WTC11 (cell line): ENCODE measurements at regions not wholly inside any gene's neighbourhood (a gene's known extent, or its start where the extent isn't known, plus 50 kb on each side); places are given as distances from the start of the nearest gene placed in this dataset.

Experiments used
- CTCF ChIP-seq: fragments of 200-600 bp; IDR thresholded peaks from 2 replicates; pipeline ENCODE4 v1.8.0; 2022; ENCODE audit warnings: antibody characterized with exemption
- E2F5 ChIP-seq: sonication (generic); formaldehyde crosslinking; IDR thresholded peaks from 2 replicates; pipeline ENCODE4 v1.8.1; 2022; ENCODE audit warnings: mild to moderate bottlenecking, moderate library complexity, missing genetic modification reagents
- ETV6 ChIP-seq: sonication (generic); formaldehyde crosslinking; IDR thresholded peaks from 2 replicates; pipeline ENCODE4 v1.8.1; 2022; ENCODE audit warnings: mild to moderate bottlenecking, missing genetic modification reagents
- SMAD4 ChIP-seq: sonication (generic); formaldehyde crosslinking; IDR thresholded peaks from 2 replicates; pipeline ENCODE4 v1.8.0; 2022; ENCODE audit warnings: mild to moderate bottlenecking, missing genetic modification reagents

GRCh38 chr5:83831834-83832233 lies 111.2 kb upstream of the HAPLN1 start:
- no peak for TF ChIP-seq SMAD4 (CRISPR knock-in tag)
- TF ChIP-seq CTCF = no peak
- TF ChIP-seq E2F5 (CRISPR knock-in tag) = no peak
- no peak for TF ChIP-seq ETV6 (CRISPR knock-in tag)
